GM12892 (cell line): ENCODE measurements at regions not wholly inside any gene's neighbourhood (a gene's known extent, or its start where the extent isn't known, plus 50 kb on each side); places are given as distances from the start of the nearest gene placed in this dataset.

Source experiments
- POLR2A ChIP-seq: IDR thresholded peaks from 2 replicates; pipeline ENCODE4 v1.6.1; 2011; ENCODE audit warnings: low read depth, low read length, control low read depth
- POLR2AphosphoS5 ChIP-seq: IDR thresholded peaks from 2 replicates; pipeline ENCODE4 v1.6.1; 2011; ENCODE audit warnings: low read depth, low read length, control low read depth
- TAF1 ChIP-seq: IDR thresholded peaks from 2 replicates; pipeline ENCODE4 v1.6.1; 2011; ENCODE audit warnings: low read depth, mild to moderate bottlenecking, control low read depth, low read length, borderline replicate concordance

- TF ChIP-seq POLR2AphosphoS5, result no peak
- TF ChIP-seq POLR2A, result no peak
- TF ChIP-seq TAF1, result no peak
Observed at GRCh38 chr14:45810152-45810872, 557.3 kb upstream of the MIS18BP1 start.
